ENCODE measurements at regions not wholly inside any gene's neighbourhood (a gene's known extent, or its start where the extent isn't known, plus 50 kb on each side); places are given as distances from the start of the nearest gene placed in this dataset.

DNA sequence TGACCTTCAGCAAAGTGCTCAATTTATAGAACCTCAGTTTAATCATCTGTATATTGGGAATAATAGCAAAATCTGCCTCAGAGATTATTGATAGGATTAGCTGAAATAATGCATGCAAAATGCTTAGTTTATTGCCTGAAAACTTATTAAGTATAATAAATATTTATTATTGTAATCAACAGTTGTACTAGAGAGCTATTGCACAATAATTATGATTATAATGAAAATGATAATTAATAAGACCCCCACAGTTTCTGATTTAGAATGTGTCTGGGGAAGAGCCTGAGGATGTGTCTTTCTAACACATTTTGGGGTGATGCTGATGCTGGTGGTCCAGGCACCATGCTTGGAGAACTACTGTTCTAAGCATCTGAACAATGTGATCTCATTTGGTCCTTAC, 419.6 kb downstream of the NPIPA7 start:
- DNase-seq = no peak

GRCh38 chr16:16805809-16806208, 426.9 kb downstream of the NPIPA7 start:
- no peak for DNase-seq

GRCh38 chr16:16815641-16816040, 436.7 kb downstream of the NPIPA7 start:
- no peak for DNase-seq

DNA sequence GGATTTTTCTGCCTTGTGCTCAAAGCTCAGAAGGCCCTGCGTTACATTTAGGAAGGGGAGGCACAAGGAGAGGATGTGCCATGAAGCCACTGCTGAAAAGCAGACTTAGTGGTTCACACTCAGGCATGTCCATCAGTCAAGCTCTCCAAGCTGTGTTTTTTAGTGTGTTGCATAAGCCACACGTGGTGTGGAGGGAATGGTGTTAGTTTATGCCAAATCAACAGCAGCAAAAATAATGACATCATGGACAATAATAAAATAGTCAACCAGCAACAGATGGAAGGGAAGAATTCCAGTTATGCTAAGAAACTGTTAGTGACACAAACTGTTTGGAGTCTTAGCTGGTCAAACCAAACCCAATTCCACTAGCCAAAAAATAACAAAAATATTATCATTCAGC, 438.3 kb downstream of the NPIPA7 start:
- no peak for DNase-seq

DNA sequence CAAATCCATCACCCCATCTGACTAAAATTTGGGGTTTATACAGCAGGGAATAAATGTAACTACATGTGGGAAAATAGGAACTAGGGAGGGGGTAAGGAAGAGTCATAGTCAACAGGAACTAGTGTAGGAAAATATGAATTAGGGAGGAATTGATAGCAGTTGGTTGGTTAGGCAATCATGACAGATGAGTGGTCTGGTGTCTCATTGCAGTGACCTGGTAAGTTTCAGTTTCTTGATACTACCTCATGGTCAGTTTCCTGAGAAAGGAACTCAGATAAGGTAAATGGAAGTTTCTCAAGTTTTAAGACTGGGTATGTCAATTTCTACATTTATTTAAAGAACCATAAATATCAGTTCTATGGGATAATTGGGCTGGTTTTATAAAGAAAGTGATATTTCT, 442.3 kb downstream of the NPIPA7 start:
- no peak for DNase-seq

DNA sequence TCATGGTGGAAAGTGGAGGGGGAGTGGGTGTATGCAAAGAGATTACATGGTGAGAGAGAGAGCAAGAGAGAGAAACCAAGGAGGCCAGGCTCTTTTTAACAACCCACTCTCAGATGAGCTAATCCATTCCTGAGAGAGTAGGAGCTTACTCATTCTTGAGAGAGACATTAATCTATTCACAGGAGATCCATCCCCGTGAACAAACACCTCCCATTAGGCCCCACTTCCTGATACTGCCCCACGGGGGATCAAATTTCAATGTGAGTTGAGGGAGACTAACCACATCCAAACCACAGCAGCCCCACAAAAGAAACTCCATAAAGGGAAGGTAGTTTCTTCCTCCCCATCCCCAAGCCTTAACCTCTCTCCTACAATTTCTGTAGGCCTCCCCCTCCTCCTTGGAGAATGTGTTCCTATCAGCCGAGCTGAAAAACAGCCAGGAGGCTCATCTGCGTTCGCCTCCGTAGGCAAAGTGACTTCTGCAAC, 450.0 kb downstream of the NPIPA7 start:
- DNase-seq = no peak

DNA sequence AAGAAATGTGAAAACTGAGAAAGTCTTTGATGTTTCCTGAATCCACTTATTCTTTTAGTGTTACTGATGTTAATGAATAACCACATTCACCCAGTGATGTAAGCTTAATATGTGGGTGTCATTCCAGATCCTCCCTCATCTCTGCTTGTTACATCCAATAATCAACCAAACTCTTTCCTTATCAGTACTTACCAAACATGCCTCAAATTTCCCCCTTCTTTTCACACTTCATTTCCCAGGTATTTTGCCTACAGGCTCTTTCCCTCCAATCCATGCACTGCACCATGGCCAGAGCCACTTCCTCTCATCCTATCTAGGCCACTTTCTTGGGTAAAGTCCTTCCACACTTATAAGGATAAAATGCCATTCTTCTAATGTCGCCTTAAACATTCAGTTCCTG, 451.5 kb downstream of the NPIPA7 start:
- DNase-seq = no peak

DNA sequence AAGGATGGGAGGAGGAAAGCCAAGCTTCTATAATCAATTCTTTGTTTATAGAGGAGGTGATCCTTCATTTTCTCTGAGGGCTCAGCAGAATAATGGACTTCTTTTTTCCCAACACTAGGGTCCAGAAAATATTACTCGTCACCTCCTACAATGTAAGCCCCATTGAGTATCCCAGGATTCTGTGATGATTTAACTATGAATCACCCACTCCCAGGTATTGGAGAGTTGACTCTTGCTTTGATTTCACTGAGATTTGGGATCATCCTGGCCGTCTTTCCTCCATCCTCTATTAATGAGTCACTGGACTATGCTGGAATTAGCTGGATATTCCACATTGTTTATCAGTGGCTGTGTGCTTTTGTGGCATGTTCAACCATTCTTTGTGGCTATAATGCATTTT, 452.0 kb downstream of the NPIPA7 start:
- DNase-seq = no peak

- DNase-seq = no peak
Measured at GRCh38 chr16:16833165-16833564, 454.2 kb downstream of the NPIPA7 start.

GRCh38 chr16:16850274-16850673, 471.3 kb downstream of the NPIPA7 start:
- DNase-seq = no peak

GRCh38 chr16:16857012-16857411, 478.1 kb downstream of the NPIPA7 start:
- DNase-seq = no peak

- no peak for DNase-seq
Measured at GRCh38 chr16:16857603-16858283, 478.8 kb downstream of the NPIPA7 start.

GRCh38 chr16:16861546-16861945, 482.6 kb downstream of the NPIPA7 start:
- DNase-seq = peak; percentile 24

DNA sequence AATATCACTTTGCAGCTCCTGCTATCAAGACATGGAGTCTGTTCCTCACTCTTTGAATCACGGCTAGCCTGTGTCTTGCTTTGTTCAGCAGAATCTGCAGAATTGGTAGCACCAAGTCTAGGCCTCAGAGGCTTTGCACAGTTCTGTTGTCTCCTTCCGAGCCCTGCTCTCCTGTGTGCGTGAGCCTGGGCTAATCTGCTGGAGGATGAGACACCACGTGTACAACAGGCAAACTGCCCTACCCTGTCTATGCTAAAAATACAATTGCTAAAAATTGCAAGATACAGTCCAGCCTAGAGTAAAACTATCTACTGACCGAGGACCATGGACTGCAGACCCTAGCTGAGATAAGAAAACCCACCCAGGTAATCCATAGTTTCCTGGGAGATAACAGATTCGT, 484.7 kb downstream of the NPIPA7 start:
- DNase-seq = no peak

DNA sequence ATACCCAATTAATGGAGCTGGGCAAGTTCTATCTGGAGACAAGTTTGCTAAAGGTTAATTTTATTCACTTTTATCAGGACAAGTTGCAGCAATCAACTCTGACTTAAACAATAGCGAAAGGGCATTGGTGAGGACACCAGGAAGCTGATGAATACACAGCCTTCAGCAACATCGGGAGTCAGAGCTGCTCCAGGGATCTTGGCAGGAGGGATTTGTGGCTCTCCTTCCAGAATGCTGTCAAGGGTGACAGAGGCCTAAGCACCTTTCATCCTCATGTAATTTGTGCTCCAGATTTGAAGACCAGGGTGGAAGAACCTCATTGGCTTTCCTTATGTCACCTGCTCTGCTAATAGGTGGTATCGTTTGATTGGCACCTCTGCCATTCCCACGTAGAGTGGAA, 485.6 kb downstream of the NPIPA7 start:
- no peak for DNase-seq

DNA sequence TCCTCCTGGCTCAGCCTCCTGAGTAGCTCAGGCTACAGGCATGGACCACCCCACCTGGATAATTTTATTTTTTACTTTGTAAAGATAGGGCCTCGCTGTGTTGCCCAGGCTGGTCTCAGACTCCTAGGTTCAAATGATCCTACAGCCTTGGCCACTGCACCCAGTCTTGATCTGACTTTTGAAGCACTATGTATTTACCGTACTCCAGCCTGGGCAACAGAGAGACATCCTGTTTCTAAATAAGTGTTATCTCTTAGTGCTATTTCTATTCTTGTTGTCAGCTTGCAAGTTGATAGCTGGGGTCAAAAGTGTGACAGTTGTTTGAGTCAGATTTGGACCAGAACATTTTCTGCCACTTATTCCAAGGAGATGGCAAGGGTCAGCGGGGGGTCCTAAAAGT, 486.4 kb downstream of the NPIPA7 start:
- no peak for DNase-seq

DNA sequence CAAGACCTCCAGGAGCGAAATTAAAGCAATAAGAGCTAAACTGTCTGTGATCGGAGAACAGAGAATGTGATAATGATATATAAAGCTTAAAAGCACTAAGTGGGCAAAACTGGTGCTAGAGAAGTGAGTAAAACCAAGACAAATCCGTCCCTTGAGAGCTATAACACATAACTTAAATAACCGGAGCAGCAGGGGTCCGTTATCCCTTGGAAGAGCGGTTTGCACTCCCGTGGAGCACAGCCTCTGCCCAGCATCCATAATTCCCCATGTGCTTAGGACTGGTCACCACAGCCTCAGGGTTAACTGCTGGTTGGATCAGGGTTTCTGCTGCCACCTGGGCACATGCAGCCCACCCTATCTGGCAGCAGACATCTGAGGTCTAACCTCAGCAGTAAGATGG, 489.0 kb downstream of the NPIPA7 start:
- DNase-seq = no peak

GRCh38 chr16:16868727-16869126, 489.8 kb downstream of the NPIPA7 start:
- DNase-seq = no peak

GRCh38 chr16:16869746-16870145, 490.8 kb downstream of the NPIPA7 start:
- DNase-seq = no peak

DNA sequence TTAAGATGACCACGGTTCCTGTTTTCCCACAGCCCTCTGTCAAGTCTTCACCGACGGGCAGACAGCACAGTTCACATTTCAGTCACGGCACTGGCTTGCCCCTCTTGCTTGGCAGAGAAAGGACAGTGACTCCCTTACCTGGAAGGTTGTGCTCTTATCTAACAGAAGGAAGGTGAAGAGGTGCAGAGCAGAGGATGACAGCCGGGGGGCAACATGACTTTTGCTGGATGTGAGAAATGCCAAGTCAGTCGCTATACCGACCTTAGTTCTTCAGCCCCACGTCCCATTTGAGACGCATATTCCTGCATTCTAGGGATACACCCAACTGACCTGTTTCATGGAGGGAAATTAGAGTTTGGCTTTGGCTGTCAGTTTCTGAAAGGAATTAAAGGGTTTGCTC, 492.3 kb downstream of the NPIPA7 start:
- DNase-seq = no peak

- no peak for DNase-seq
Measured at GRCh38 chr16:16877061-16877460, 498.1 kb downstream of the NPIPA7 start.

DNA sequence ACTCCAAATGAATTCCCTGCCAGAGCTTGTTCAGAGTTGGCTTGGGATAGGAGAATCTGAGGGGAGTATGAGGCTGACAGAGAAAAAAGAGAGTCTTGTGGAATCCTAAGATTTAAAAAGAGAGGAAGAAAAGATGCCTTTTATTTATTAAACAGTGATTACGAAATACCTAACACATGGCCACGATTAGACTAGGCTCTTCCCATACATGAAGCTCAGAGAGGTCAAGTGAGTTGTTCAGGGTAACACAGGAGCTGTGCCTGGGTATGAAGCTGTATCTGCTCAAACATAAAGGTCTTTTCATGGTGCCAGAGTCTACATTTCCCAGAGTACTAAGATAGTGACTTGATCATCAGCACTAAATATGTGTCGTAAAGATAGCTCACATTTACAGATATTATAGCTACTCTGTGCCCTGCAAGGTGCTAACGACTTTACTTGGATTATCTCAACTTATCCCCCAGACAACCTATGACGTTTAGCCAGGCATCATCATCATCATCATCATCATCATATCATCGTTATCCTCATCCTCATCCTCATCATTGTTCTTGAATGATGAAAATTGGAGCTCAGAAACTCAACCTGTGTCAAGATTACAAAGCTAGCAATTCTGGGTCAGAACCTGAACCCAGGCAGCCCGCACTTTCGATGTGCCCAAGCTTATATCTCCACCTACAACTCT, 500.8 kb downstream of the NPIPA7 start:
- no peak for DNase-seq

- no peak for DNase-seq
Measured at GRCh38 chr16:16881814-16882213, 502.9 kb downstream of the NPIPA7 start.

GRCh38 chr16:16882766-16883165, 503.8 kb downstream of the NPIPA7 start:
- no peak for DNase-seq

DNA sequence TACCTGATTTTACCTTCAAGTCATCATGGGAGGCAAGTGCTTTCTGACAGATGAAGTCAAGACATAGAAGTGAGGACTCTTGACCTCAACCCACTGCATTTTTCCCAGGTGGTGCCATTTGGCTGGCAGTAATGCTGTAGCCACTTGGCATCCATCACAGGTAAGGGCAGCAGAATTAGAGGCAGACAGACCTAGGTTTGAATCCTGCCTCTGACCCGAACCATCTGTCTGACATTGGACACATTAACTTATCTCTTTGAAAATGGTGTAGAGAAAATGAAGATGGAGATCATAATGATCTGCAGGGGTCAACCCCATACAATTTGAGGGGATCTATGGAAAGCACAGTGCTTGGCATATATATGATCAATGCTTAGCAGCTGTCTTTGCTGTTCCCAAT, 505.5 kb downstream of the NPIPA7 start:
- no peak for DNase-seq
